ENCODE measurements at regions not wholly inside any gene's neighbourhood (a gene's known extent, or its start where the extent isn't known, plus 50 kb on each side); places are given as distances from the start of the nearest gene placed in this dataset.

DNA sequence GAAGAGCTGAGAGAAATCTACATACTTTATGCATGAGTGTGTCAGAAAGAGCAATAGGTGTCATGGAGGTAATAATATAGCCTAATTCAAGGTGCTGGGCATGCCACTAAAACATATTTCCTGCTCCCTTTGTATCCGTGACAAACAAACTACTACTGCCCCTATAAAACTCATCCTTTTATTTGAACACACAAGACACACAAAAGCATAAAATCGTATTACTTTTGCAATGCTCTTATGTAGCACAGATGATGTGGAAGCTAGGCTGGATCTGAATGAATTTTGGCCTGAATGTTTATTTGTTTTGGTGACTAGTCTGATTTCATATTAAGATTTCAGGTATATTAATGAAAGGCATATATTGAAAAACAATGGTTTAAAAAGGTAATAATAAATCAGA, 239.3 kb upstream of the NEGR1 start:
- no peaks in the 10 kb centered on the region for H3F3A ChIP-seq (replicated peaks; ENCODE audit: low read depth)
- H3K27ac ChIP-seq (ENCODE audit: low read depth) = no peak overlapping the region
- no peak for DNase-seq (ENCODE audit: low spot score)
- TF ChIP-seq JUNB (IDR thresholded peaks at IDR 0.05; ENCODE audit: unreplicated experiment) = no peak
- TF ChIP-seq, protein P1, sequence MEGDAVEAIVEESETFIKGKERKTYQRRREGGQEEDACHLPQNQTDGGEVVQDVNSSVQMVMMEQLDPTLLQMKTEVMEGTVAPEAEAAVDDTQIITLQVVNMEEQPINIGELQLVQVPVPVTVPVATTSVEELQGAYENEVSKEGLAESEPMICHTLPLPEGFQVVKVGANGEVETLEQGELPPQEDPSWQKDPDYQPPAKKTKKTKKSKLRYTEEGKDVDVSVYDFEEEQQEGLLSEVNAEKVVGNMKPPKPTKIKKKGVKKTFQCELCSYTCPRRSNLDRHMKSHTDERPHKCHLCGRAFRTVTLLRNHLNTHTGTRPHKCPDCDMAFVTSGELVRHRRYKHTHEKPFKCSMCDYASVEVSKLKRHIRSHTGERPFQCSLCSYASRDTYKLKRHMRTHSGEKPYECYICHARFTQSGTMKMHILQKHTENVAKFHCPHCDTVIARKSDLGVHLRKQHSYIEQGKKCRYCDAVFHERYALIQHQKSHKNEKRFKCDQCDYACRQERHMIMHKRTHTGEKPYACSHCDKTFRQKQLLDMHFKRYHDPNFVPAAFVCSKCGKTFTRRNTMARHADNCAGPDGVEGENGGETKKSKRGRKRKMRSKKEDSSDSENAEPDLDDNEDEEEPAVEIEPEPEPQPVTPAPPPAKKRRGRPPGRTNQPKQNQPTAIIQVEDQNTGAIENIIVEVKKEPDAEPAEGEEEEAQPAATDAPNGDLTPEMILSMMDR (conservative IDR thresholded peaks at IDR 0.05; ENCODE audit: low read depth in 2 of 2) = no peak
- TF ChIP-seq NANOG (IDR thresholded peaks at IDR 0.05; ENCODE audit: borderline replicate concordance) = no peak
- TF ChIP-seq, protein P2, sequence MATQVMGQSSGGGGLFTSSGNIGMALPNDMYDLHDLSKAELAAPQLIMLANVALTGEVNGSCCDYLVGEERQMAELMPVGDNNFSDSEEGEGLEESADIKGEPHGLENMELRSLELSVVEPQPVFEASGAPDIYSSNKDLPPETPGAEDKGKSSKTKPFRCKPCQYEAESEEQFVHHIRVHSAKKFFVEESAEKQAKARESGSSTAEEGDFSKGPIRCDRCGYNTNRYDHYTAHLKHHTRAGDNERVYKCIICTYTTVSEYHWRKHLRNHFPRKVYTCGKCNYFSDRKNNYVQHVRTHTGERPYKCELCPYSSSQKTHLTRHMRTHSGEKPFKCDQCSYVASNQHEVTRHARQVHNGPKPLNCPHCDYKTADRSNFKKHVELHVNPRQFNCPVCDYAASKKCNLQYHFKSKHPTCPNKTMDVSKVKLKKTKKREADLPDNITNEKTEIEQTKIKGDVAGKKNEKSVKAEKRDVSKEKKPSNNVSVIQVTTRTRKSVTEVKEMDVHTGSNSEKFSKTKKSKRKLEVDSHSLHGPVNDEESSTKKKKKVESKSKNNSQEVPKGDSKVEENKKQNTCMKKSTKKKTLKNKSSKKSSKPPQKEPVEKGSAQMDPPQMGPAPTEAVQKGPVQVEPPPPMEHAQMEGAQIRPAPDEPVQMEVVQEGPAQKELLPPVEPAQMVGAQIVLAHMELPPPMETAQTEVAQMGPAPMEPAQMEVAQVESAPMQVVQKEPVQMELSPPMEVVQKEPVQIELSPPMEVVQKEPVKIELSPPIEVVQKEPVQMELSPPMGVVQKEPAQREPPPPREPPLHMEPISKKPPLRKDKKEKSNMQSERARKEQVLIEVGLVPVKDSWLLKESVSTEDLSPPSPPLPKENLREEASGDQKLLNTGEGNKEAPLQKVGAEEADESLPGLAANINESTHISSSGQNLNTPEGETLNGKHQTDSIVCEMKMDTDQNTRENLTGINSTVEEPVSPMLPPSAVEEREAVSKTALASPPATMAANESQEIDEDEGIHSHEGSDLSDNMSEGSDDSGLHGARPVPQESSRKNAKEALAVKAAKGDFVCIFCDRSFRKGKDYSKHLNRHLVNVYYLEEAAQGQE (IDR thresholded peaks at IDR 0.05; ENCODE audit: unreplicated experiment) = no peak
- TF ChIP-seq, protein P3, sequence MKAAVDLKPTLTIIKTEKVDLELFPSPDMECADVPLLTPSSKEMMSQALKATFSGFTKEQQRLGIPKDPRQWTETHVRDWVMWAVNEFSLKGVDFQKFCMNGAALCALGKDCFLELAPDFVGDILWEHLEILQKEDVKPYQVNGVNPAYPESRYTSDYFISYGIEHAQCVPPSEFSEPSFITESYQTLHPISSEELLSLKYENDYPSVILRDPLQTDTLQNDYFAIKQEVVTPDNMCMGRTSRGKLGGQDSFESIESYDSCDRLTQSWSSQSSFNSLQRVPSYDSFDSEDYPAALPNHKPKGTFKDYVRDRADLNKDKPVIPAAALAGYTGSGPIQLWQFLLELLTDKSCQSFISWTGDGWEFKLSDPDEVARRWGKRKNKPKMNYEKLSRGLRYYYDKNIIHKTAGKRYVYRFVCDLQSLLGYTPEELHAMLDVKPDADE (IDR thresholded peaks at IDR 0.05) = no peak
- no peak for TF ChIP-seq ZNF114 (CRISPR knock-in tag; IDR thresholded peaks at IDR 0.05)
- no peak for TF ChIP-seq ZNF331 (CRISPR knock-in tag; IDR thresholded peaks at IDR 0.05; ENCODE audit: low read depth)
- TF ChIP-seq, protein P4, sequence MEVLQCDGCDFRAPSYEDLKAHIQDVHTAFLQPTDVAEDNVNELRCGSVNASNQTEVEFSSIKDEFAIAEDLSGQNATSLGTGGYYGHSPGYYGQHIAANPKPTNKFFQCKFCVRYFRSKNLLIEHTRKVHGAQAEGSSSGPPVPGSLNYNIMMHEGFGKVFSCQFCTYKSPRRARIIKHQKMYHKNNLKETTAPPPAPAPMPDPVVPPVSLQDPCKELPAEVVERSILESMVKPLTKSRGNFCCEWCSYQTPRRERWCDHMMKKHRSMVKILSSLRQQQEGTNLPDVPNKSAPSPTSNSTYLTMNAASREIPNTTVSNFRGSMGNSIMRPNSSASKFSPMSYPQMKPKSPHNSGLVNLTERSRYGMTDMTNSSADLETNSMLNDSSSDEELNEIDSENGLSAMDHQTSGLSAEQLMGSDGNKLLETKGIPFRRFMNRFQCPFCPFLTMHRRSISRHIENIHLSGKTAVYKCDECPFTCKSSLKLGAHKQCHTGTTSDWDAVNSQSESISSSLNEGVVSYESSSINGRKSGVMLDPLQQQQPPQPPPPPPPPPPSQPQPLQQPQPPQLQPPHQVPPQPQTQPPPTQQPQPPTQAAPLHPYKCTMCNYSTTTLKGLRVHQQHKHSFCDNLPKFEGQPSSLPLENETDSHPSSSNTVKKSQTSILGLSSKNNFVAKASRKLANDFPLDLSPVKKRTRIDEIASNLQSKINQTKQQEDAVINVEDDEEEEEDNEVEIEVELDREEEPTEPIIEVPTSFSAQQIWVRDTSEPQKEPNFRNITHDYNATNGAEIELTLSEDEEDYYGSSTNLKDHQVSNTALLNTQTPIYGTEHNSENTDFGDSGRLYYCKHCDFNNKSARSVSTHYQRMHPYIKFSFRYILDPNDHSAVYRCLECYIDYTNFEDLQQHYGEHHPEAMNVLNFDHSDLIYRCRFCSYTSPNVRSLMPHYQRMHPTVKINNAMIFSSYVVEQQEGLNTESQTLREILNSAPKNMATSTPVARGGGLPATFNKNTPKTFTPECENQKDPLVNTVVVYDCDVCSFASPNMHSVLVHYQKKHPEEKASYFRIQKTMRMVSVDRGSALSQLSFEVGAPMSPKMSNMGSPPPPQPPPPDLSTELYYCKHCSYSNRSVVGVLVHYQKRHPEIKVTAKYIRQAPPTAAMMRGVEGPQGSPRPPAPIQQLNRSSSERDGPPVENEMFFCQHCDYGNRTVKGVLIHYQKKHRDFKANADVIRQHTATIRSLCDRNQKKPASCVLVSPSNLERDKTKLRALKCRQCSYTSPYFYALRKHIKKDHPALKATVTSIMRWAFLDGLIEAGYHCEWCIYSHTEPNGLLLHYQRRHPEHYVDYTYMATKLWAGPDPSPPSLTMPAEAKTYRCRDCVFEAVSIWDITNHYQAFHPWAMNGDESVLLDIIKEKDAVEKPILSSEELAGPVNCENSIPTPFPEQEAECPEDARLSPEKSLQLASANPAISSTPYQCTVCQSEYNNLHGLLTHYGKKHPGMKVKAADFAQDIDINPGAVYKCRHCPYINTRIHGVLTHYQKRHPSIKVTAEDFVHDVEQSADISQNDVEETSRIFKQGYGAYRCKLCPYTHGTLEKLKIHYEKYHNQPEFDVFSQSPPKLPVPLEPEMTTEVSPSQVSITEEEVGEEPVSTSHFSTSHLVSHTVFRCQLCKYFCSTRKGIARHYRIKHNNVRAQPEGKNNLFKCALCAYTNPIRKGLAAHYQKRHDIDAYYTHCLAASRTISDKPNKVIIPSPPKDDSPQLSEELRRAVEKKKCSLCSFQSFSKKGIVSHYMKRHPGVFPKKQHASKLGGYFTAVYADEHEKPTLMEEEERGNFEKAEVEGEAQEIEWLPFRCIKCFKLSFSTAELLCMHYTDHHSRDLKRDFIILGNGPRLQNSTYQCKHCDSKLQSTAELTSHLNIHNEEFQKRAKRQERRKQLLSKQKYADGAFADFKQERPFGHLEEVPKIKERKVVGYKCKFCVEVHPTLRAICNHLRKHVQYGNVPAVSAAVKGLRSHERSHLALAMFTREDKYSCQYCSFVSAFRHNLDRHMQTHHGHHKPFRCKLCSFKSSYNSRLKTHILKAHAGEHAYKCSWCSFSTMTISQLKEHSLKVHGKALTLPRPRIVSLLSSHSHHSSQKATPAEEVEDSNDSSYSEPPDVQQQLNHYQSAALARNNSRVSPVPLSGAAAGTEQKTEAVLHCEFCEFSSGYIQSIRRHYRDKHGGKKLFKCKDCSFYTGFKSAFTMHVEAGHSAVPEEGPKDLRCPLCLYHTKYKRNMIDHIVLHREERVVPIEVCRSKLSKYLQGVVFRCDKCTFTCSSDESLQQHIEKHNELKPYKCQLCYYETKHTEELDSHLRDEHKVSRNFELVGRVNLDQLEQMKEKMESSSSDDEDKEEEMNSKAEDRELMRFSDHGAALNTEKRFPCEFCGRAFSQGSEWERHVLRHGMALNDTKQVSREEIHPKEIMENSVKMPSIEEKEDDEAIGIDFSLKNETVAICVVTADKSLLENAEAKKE (CRISPR knock-in tag; IDR thresholded peaks at IDR 0.05) = no peak
- no peak for TF ChIP-seq STAT1 (IDR thresholded peaks at IDR 0.05; ENCODE audit: unreplicated experiment)
- TF ChIP-seq EZH2 (IDR thresholded peaks at IDR 0.05; ENCODE audit: low read depth, unreplicated experiment) = no peak
- no peak for TF ChIP-seq CREB1 (CRISPR knock-in tag; IDR thresholded peaks at IDR 0.05; ENCODE audit: low read depth)
- Mint-ChIP-seq H3K27me3 (ENCODE audit: insufficient read depth, low read depth, poor library complexity) (no peaks in the 10 kb centered on the region), H3K4me1 (peaks cover 4% of the 10 kb centered on the region; the same call in 2 of the 3 replicates), H3K27ac (no peak overlapping the region), H3K9me3 (no peaks in the 10 kb centered on the region), H3K4me3 (no peak overlapping the region), H3K36me3 (ENCODE audit: low read depth) (no peaks in the 10 kb centered on the region)
- H3K79me2 ChIP-seq (replicated peaks; ENCODE audit: insufficient read depth) = no peaks in the 10 kb centered on the region
- no peaks in the 10 kb centered on the region for H3K9me2 ChIP-seq (ENCODE audit: insufficient read depth)
- no peak overlapping the region for H3K4me3 ChIP-seq
- H4K20me1 ChIP-seq (replicated peaks; ENCODE audit: insufficient read depth) = no peaks in the 10 kb centered on the region
- H3K4me1 ChIP-seq (ENCODE audit: insufficient read depth) = no peaks in the 10 kb centered on the region
- H3K36me3 ChIP-seq (ENCODE audit: insufficient read depth) = no peaks in the 10 kb centered on the region
- H2AFZ ChIP-seq = no peak overlapping the region
- no peak for ATAC-seq
- H3K4me2 ChIP-seq = no peak overlapping the region
- no peaks in the 10 kb centered on the region for H3K27me3 ChIP-seq (ENCODE audit: insufficient read depth)

Measured in GM23338 (cell line).